Thyroid gland (tissue), 4 donors: ENCODE measurements at regions not wholly inside any gene's neighbourhood (a gene's known extent, or its start where the extent isn't known, plus 50 kb on each side); places are given as distances from the start of the nearest gene placed in this dataset.

Experiments
- CTCF ChIP-seq, 6 experiments: fragments of 200-600 bp in 3 of 6; fragments of 450-650 bp in 3 of 6; sonication (generic) in 3 of 6; IDR thresholded peaks; one replicate each; pipeline ENCODE4 v1.5.1; 2016 to 2019; ENCODE audit warnings: antibody characterized with exemption in 6 of 6, mild to moderate bottlenecking in 2 of 6, inconsistent platforms in 1 of 6, moderate library complexity in 1 of 6
- POLR2A ChIP-seq, 2 donors: fragments of 450-650 bp; IDR thresholded peaks; one replicate each; pipeline ENCODE4 v1.6.1; 2017; ENCODE audit warnings: antibody characterized with exemption in 2 of 2, mild to moderate bottlenecking in 2 of 2, moderate library complexity in 1 of 2

GRCh38 chr11:62020661-62021060 lies 53.2 kb upstream of the FTH1 start:
- TF ChIP-seq CTCF (IDR thresholded peaks at IDR 0.05) = no peak
- no peak for TF ChIP-seq POLR2A (IDR thresholded peaks at IDR 0.05)
